Left lung (tissue), 4 donors: ENCODE measurements at regions not wholly inside any gene's neighbourhood (a gene's known extent, or its start where the extent isn't known, plus 50 kb on each side); places are given as distances from the start of the nearest gene placed in this dataset.

Experiments
- ATAC-seq: fragments of 200-7000 bp; cut with Tn5 transposase; one replicate; pipeline ENCODE4 v1.9.1; 2020; ENCODE audit warnings: moderate library complexity
- DNase-seq, 4 donors: peaks; one replicate each; pipeline ENCODE4 v3.0.0-alpha.2; 2013 to 2020
- H3K27ac ChIP-seq, 2 donors: fragments of 200-600 bp; sonication (generic) in 1 of 2; one replicate each; pipeline versions ENCODE4 v1.5.0 to v1.8.0; 2020 to 2021
- H3K27me3 ChIP-seq, 2 donors: fragments of 200-600 bp; sonication (generic) in 1 of 2; one replicate each; pipeline versions ENCODE4 v1.5.0 to v1.8.0; 2020 to 2021
- H3K36me3 ChIP-seq, 2 donors: fragments of 200-600 bp; sonication (generic) in 1 of 2; one replicate each; pipeline versions ENCODE4 v1.5.0 to v1.8.0; 2020 to 2021
- H3K4me1 ChIP-seq, 2 donors: fragments of 200-600 bp; one replicate each; pipeline ENCODE4 v1.8.0; 2021
- H3K4me3 ChIP-seq, 2 donors: fragments of 200-600 bp; sonication (generic) in 1 of 2; one replicate each; pipeline versions ENCODE4 v1.5.0 to v1.8.0; 2020 to 2021; ENCODE audit warnings: mild to moderate bottlenecking in 1 of 2
- H3K9me3 ChIP-seq, 2 donors: fragments of 200-600 bp; sonication (generic) in 1 of 2; one replicate each; pipeline versions ENCODE4 v1.5.0 to v1.8.0; 2020 to 2021
- CTCF ChIP-seq, 2 donors: fragments of 200-600 bp; sonication (generic) in 1 of 2; IDR thresholded peaks; one replicate each; pipeline versions ENCODE4 v1.5.0 to v1.8.0; 2021; ENCODE audit warnings: antibody characterized with exemption in 2 of 2
- intact Hi-C, 2 donors: fragments of 100-400 bp; cut with DNase I; formaldehyde crosslinking; loops; one replicate each; pipeline versions ENCODE4 v1.11.2 to v1.14.2; 2022
- donor health status: DM: no; HTN: yes; CAD: no.
- donor health status: DM: no; HTN: no; CAD: no.

- no peak overlapping the region for H3K4me3 ChIP-seq
- peak; percentile 92 for ATAC-seq
- peak in 1 of 4 donors; percentile 41 for DNase-seq
- H3K4me1 ChIP-seq: no peaks in the 10 kb centered on the region
- H3K36me3 ChIP-seq: no peaks in the 10 kb centered on the region
- H3K27ac ChIP-seq: no peak overlapping the region
- no peaks in the 10 kb centered on the region for H3K9me3 ChIP-seq
- intact Hi-C loops: no loop called here
- no peaks in the 10 kb centered on the region for H3K27me3 ChIP-seq
- TF ChIP-seq CTCF (IDR thresholded peaks at IDR 0.05): no peak
Observed at GRCh38 chr9:82457298-82457697, 468.7 kb downstream of the SPATA31D1 start.

- Histone ChIP-seq H3K27ac (no peak overlapping the region), H3K27me3 (no peaks in the 10 kb centered on the region), H3K9me3 (no peaks in the 10 kb centered on the region), H3K4me3 (no peak overlapping the region), H3K36me3 (no peaks in the 10 kb centered on the region), H3K4me1 (no peaks in the 10 kb centered on the region)
- intact Hi-C loops: no loop called here
- ATAC-seq (no peak), DNase-seq (no peak)
- TF ChIP-seq CTCF (IDR thresholded peaks at IDR 0.05): no peak
Observed at GRCh38 chr9:82457891-82458290, 469.3 kb downstream of the SPATA31D1 start.

GRCh38 chr9:82458296-82458695 lies 469.7 kb downstream of the SPATA31D1 start:
- no peak for TF ChIP-seq CTCF (IDR thresholded peaks at IDR 0.05)
- ATAC-seq (no peak), DNase-seq (no peak)
- no peaks in the 10 kb centered on the region for H3K9me3 ChIP-seq
- intact Hi-C loops: no loop called here
- H3K4me1 ChIP-seq: no peaks in the 10 kb centered on the region
- H3K4me3 ChIP-seq: no peak overlapping the region
- no peak overlapping the region for H3K27ac ChIP-seq
- H3K36me3 ChIP-seq: no peaks in the 10 kb centered on the region
- H3K27me3 ChIP-seq: no peaks in the 10 kb centered on the region

GRCh38 chr9:82466616-82467260 lies 478.2 kb downstream of the SPATA31D1 start:
- ATAC-seq (no peak), DNase-seq (no peak)
- Histone ChIP-seq H3K36me3 (no peaks in the 10 kb centered on the region), H3K9me3 (no peaks in the 10 kb centered on the region), H3K27me3 (no peaks in the 10 kb centered on the region), H3K27ac (no peak overlapping the region), H3K4me3 (no peak overlapping the region), H3K4me1 (no peaks in the 10 kb centered on the region)
- intact Hi-C loops: no loop called here
- TF ChIP-seq CTCF (IDR thresholded peaks at IDR 0.05): no peak

- TF ChIP-seq CTCF (IDR thresholded peaks at IDR 0.05): no peak
- no peaks in the 10 kb centered on the region for H3K36me3 ChIP-seq
- no peak overlapping the region for H3K27ac ChIP-seq
- DNase-seq: no peak
- H3K4me3 ChIP-seq: no peak overlapping the region
- H3K4me1 ChIP-seq: no peaks in the 10 kb centered on the region
- H3K27me3 ChIP-seq: no peaks in the 10 kb centered on the region
- H3K9me3 ChIP-seq: no peaks in the 10 kb centered on the region
- intact Hi-C loops: no loop called here
- ATAC-seq: no peak
Observed at GRCh38 chr9:82467436-82467835, 478.9 kb downstream of the SPATA31D1 start.
